ENCODE measurements at regions not wholly inside any gene's neighbourhood (a gene's known extent, or its start where the extent isn't known, plus 50 kb on each side); places are given as distances from the start of the nearest gene placed in this dataset.

- Histone ChIP-seq H3K27ac (ENCODE audit: extremely low read depth, low read depth, low read length) (no peak overlapping the region), H3K4me2 (ENCODE audit: insufficient read depth, low read length) (no peak overlapping the region), H3K9me3 (replicated peaks; ENCODE audit: control insufficient read depth, insufficient read depth, low read depth, low read length) (no peaks in the 10 kb centered on the region), H3K36me3 (ENCODE audit: control insufficient read depth, insufficient read depth, low read length) (no peaks in the 10 kb centered on the region), H3K4me1 (replicated peaks in 1 of 2; ENCODE audit: control insufficient read depth in 2 of 2, insufficient read depth in 2 of 2, low read length in 2 of 2) (no peaks in the 10 kb centered on the region), H3K4me3 (no peak overlapping the region), H3K27me3 (ENCODE audit: control insufficient read depth in 2 of 2, insufficient read depth in 2 of 2, low read length in 2 of 2) (peaks cover 0 to 3% of the 10 kb centered on the region in 2 experiments; a peak in 1 of 5 replicates), H4K20me1 (replicated peaks; ENCODE audit: control insufficient read depth, insufficient read depth, low read length) (no peaks in the 10 kb centered on the region), H3K9ac (ENCODE audit: insufficient read depth in 1 of 2, low read depth in 2 of 2, low read length in 2 of 2) (no peak overlapping the region), H3K9me1 (ENCODE audit: control insufficient read depth, insufficient read depth, low read length) (no peaks in the 10 kb centered on the region), H2AFZ (ENCODE audit: low read depth, low read length) (no peak overlapping the region), H3K79me2 (ENCODE audit: control insufficient read depth, insufficient read depth, low read length) (no peaks in the 10 kb centered on the region)
- CTCF ChIA-PET (ENCODE audit: low intra/inter-chr PET ratio): no interaction called here
- no TSS peak for BruUV-seq (replicated peaks)
- FAIRE-seq: no peak
- in situ Hi-C loops (cut with MboI) (no loop called here), intact Hi-C loops (cut with micrococcal nuclease) (no loop called here)
- POLR2A ChIA-PET: interaction anchor here (0.6 kb wide), 1 partner anchor 127 kb away, joined by 3 read pairs; no protein-coding TSS in a partner anchor
- no peak for DNase-seq (ENCODE audit: extremely low read depth in 1 of 4, low spot score in 3 of 4)
- no peak for TF ChIP-seq CHCHD3 (CRISPR knock-in tag; IDR thresholded peaks at IDR 0.05)
- WGBS (ENCODE audit: insufficient coverage, low coverage, missing lambda C conversion rate): 0% methylated on average over 8 of the region's 8 CpGs
- ATAC-seq: no peak
These were observed 171.4 kb downstream of the KIF26A start for GRCh38 chr14:104309657-104310369.

GRCh38 chr14:104311358-104311757 lies 173.0 kb downstream of the KIF26A start:
- no peak for ATAC-seq
- 5% methylated on average over 4 of the region's 4 CpGs for WGBS (ENCODE audit: insufficient coverage, low coverage, missing lambda C conversion rate)
- intact Hi-C loops (cut with micrococcal nuclease): no loop called here

More at GRCh38 chr14:104311358-104311757, 173.0 kb downstream of the KIF26A start:
- no peaks in the 10 kb centered on the region for H3K9me1 ChIP-seq (ENCODE audit: control insufficient read depth, insufficient read depth, low read length)
- no peak overlapping the region for H3K27ac ChIP-seq (ENCODE audit: extremely low read depth, low read depth, low read length)
- H3K27me3 ChIP-seq (ENCODE audit: control insufficient read depth in 2 of 2, insufficient read depth in 2 of 2, low read length in 2 of 2): no peaks in the 10 kb centered on the region
- H4K20me1 ChIP-seq (replicated peaks; ENCODE audit: control insufficient read depth, insufficient read depth, low read length): no peaks in the 10 kb centered on the region
- FAIRE-seq: no peak
- CTCF ChIA-PET (ENCODE audit: low intra/inter-chr PET ratio): no interaction called here
- POLR2A ChIA-PET: no interaction called here
- no TSS peak for BruUV-seq (replicated peaks)
- no peak overlapping the region for H2AFZ ChIP-seq (ENCODE audit: low read depth, low read length)
- H3K4me1 ChIP-seq (replicated peaks in 1 of 2; ENCODE audit: control insufficient read depth in 2 of 2, insufficient read depth in 2 of 2, low read length in 2 of 2): no peaks in the 10 kb centered on the region
- DNase-seq (ENCODE audit: extremely low read depth in 1 of 4, low spot score in 3 of 4): no peak
- TF ChIP-seq NFIC (IDR thresholded peaks at IDR 0.05): no peak
- no peak for TF ChIP-seq KAT2B (IDR thresholded peaks at IDR 0.05; ENCODE audit: low read depth, low read length)
- no peak for TF ChIP-seq NR2C2 (CRISPR knock-in tag; IDR thresholded peaks at IDR 0.05)
- TF ChIP-seq NR2C2 (tag; IDR thresholded peaks at IDR 0.05): no peak
- peak; percentile 82 for TF ChIP-seq ZNF766 (CRISPR knock-in tag; conservative IDR thresholded peaks at IDR 0.05)
- H3K4me2 ChIP-seq (ENCODE audit: insufficient read depth, low read length): no peak overlapping the region
- H3K79me2 ChIP-seq (ENCODE audit: control insufficient read depth, insufficient read depth, low read length): no peaks in the 10 kb centered on the region
- H3K4me3 ChIP-seq: no peak overlapping the region
- H3K9ac ChIP-seq (ENCODE audit: insufficient read depth in 1 of 2, low read depth in 2 of 2, low read length in 2 of 2): no peak overlapping the region
- no peaks in the 10 kb centered on the region for H3K9me3 ChIP-seq (replicated peaks; ENCODE audit: control insufficient read depth, insufficient read depth, low read depth, low read length)
- H3K36me3 ChIP-seq (ENCODE audit: control insufficient read depth, insufficient read depth, low read length): no peaks in the 10 kb centered on the region
- in situ Hi-C loops (cut with MboI): no loop called here

Measured in K562 (cell line).